DMS153 treated with DMSO at 0.1 percent for 48 hours (cell line): ENCODE measurements at regions not wholly inside any gene's neighbourhood (a gene's known extent, or its start where the extent isn't known, plus 50 kb on each side); places are given as distances from the start of the nearest gene placed in this dataset.
"Not testable (repeated sequence)": the region's sequence is repeated elsewhere in the genome, so short reads cannot be mapped to it uniquely, and the experiment has no call there.

ENCODE experiments used
- DNase-seq: peaks from one replicate; lab custom pipeline; 2025; ENCODE audit not compliant: unreplicated experiment; lab: John Stamatoyannopoulos, UW

DNA sequence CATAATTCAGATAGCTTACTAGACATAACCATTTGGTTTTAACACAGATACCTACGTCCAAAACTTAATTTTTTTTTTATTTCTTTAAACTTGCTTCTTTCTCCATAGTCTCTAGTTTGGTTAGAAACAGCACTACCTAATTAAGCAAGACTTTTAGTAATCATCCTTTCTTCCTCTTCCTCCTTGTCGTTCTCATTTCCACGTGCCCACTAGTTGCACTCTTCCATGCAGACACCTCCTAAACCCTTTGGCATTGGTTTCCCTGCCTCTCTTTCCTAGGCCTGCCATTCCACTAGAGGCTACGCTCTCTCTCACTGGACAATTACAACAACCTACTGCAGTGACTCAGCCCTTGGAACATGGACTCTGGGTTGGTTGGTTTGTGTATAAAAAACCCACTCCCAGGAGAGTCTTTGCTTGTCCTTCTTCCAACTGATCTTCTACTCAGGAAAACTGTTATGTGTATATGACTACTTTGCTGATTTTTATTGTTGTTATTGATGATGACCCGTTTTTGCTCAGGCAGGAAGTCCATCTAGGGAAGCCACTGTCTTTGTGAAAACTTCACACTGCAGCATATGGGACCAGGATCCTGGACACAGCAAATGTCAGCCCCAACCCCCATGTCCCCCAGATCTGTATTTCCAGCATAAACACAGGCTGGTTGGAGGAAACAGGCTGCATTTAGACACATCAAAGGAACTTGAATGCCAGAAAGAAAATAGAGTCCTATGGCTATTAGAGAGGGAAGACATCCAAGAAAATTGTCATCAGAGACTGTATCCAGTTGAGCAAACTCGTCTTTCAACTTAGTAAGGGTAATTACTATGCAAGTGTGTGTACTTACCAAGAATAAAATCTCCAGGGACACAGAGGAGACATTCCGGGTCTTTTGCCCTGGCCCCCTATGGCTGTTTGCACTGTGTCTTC is 503.2 kb downstream of the GADD45G start:
- no peak for DNase-seq

DNA sequence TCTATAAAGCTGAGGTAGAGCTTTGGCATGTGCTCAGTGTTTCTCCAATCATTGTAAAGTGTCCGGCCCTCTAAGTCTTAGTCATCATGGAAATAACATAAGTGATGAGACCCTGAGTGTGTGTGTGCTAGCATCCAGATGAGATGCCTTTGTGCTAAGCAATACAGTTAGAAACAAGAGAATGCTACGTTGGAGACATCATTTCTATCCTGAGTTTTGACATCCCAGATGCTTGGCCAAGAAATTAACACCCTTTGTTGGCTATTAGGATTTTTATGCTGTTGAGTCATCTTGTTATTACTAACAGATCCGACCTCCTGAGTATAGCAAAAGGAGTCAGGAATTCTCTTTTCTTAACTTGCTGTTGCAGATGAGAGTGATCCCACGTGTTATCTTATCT is 508.0 kb downstream of the GADD45G start:
- no peak for DNase-seq

DNA sequence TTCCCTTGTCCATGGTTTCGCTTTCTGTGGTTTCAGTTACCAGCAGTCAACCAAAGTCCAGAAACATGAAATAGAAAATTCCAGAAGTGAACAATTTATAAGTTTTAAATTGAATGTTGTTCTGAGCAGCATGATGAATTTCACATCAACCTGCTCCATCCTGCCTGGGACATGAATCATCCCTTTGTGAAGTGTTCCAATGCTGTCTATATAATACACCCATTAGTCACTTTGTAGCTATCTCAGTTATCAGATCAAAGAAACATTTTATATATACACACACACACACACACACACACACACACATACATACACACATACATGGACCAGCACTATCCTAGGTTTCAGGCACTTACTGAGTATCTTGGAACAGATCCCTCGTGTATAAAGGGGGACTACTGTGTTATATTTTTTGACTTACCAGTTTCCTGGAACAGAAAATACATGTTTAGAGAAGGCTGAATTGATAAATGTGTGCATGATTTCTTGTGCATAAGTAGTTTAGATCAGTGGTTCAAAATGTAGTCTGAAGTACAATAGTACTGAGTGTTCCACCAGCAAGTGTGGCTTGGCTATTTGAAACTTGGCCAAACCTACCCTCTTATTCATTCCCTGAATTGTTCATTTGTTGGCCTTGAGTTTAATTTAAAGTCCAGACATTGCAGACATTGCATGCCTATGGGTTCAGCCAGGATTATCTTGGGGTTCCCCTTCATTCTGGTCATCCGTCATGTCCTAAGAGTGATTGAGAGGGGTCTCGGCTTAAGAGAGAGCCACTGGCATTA is 510.0 kb downstream of the GADD45G start:
- no peak for DNase-seq

- DNase-seq: no peak
Observed at GRCh38 chr9:90121762-90122161, 517.0 kb downstream of the GADD45G start.

GRCh38 chr9:90124961-90125360 is 517.7 kb downstream of the DIRAS2 start:
- DNase-seq: no peak

GRCh38 chr9:90127923-90128322 is 514.7 kb downstream of the DIRAS2 start:
- DNase-seq: no peak

GRCh38 chr9:90128587-90129190 is 513.9 kb downstream of the DIRAS2 start:
- DNase-seq: no peak

GRCh38 chr9:90129446-90129845 is 513.2 kb downstream of the DIRAS2 start:
- no peak for DNase-seq

GRCh38 chr9:90131568-90131967 is 511.1 kb downstream of the DIRAS2 start:
- no peak for DNase-seq

- no peak for DNase-seq
Observed at GRCh38 chr9:90132866-90133265, 509.8 kb downstream of the DIRAS2 start.

DNA sequence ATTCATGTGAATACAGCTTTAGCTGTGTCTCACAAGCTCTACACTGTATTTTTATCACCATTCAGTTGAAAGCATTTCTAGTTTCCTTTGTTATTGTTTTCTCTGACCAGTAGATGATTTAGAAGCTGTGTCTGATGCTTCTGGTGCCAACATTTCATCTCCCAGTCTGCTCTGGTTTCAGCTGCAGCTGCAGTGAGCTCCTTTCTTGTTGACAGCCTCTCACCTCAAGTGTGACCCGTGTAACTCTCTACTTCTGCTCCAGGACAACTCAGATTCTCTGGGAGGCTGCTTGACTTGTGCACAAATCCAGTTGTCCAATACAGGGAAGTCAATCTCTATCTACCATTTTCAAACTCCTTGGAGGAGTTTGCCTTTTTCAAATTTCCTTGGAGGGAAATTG is 504.8 kb downstream of the DIRAS2 start:
- no peak for DNase-seq

DNA sequence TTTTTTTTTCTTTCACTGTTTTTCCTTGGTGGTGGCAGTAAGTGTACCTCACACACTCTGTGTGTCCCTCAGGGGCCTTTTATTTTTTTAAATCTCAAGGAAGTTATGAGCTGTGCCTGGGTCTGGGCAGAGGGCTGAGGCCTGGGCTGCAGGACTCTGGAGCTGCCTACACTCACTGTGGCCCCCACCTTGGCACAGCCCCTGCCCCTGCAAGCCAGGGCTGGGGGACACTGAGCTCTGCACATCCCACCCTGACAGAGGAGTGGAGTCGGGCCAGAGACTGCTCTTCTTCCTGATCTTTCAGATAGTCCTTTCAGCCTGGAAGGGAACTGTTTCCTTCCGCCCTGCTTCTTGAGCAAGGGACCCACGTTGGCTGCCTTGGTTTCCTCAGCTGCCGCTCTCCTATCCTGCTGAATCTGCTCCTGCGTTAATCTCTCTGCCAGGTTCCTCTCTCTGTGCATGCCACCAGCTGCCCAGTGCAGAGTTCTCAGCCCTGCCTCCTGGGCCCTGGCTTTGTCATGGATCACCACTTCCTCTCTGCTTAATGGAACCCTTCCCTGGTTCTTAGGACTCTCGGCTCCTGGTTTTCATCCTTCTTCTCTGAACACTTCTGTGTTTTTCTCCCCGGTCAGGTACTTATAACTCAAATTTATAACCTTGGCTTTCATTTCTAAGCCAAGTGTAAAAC is 502.3 kb downstream of the DIRAS2 start:
- DNase-seq: no peak

- DNase-seq: peak; percentile 71
Observed at GRCh38 chr9:90141723-90142122, 500.9 kb downstream of the DIRAS2 start.

DNA sequence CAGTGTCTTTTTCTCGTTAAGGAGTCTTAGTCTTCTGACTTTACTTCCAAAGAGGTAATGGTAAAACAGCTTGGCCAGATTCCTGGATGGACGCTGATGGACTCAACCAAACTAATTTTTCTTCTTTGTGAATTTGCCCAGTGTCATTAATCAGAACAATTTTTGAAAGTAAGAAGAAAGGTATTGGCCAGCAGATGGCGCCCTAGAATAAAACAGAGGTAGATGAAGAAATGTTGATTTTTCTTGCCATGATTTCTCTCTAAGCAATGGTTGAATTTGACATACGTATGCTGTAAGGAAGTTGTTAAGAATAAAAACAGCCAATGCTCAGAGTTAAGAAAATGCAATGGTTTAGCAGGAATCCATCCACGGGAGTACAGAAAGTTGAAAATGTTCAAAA is 500.0 kb downstream of the DIRAS2 start:
- DNase-seq: peak; percentile 91

DNA sequence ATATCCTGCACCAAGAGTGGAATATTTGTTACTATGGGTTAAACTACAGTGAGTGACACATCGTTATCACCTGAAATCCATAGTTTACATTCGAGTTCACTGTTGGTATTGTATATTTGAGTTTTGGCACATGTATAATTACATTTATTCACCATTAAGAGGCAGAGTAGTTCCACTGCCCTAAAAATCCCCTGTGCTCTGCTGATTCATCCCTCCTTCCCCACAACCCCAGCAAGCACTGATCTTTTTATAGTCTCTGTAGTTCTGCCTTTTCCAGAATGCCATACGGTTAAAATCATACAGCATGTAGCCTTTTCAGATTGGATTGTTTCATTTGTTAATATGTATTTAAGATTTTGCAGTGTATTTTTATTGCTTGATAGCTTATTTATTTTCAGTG is 495.2 kb downstream of the DIRAS2 start:
- DNase-seq: no peak

DNA sequence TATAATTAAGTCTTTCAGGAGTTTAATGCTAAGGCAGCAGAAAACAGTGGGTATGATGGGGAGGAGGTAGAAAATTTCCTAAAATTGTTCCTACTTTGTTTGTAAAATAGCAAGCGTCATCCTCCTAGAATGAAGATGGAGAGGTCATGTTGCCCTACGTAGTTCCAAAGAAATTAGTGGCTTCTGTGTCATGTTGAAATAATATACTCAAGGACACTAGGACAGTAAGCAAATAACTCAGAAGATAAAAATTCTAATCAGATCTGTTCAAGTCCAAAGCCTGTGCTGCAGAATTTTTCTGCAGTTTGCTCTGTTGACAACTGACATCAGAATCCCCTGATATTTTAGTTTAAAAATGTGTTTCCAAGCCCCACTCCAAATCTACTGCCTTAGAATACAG is 486.3 kb downstream of the DIRAS2 start:
- DNase-seq: no peak

DNA sequence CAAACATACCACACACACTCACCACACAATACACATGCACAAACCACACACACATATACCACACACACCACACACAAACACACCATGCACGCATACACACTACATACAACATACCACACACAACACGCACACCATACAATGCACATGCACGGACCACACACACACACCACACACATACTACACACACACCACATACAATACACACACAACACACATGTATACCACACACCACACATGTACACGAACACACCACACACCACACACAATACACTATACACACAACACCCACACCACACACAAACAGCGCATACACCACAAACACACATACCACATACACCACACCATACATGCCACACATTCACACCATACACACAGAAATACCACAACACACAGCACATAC is 480.3 kb downstream of the DIRAS2 start:
- DNase-seq: no peak

GRCh38 chr9:90162819-90163218 is 479.8 kb downstream of the DIRAS2 start:
- DNase-seq: no peak

DNA sequence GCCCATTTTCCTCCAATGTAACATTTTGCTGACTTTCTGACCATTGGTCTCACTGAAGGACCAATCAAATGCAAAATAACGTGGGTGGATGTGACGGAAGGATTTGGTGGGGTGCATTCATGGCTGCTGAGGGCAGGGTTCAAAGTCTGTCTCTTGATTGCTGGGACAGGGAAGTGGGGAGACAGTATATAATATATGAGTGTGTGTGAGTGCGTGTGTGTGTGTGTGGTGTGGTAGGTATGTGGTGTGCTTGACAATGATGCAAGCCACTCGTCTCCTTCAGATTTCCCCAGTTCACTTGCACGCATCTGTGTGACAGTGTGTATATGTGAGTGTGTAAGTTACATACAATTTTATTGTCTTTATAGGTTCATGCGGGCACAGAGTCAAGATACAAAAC is 477.3 kb downstream of the DIRAS2 start:
- no peak for DNase-seq

- DNase-seq: not testable (repeated sequence)
Observed at GRCh38 chr9:90166374-90166773, 476.2 kb downstream of the DIRAS2 start.

GRCh38 chr9:90167914-90168313 is 474.7 kb downstream of the DIRAS2 start:
- peak; percentile 48 for DNase-seq
